ENCODE measurements at regions not wholly inside any gene's neighbourhood (a gene's known extent, or its start where the extent isn't known, plus 50 kb on each side); places are given as distances from the start of the nearest gene placed in this dataset.
"Not testable (repeated sequence)": the region's sequence is repeated elsewhere in the genome, so short reads cannot be mapped to it uniquely, and the experiment has no call there.

GRCh38 chr3:140870351-140870750 lies 71.3 kb upstream of the SLC25A36 start:
- DNase-seq (ENCODE audit: low spot score): no peak

- no peak for DNase-seq (ENCODE audit: low spot score)
These were observed 70.6 kb upstream of the SLC25A36 start for GRCh38 chr3:140871022-140871421.

- DNase-seq (ENCODE audit: low spot score): not testable (repeated sequence)
These were observed 69.5 kb upstream of the SLC25A36 start for GRCh38 chr3:140872165-140872564.

DNA sequence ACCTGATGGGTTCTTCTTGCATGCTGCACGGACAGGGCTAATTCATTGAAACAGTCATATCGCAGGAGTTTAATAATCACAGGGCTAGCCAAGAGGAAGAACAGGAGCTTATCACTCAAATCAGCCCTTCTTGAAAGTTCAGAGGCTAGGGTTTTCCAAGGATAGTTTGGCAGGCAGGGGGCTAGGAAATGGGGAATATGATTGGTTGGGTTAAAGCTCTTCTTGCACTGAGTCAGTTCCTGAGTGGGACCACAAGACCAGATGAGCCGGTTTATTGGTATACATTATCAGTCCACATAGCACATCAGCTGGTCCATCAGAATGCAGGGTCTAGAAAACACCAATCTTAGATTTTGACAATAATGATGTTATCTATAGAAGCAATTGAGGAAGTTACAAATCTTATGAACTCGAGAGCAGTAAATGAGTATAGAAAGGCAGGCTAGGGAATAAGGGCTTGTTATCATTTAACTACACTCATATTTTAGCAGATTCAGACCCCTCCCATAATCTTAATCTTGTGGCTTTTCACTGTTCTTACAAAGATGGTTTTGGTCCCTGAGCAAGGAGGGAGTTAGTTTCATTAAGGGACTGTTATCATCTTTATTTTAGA lies 58.1 kb upstream of the SLC25A36 start:
- no peak for DNase-seq (ENCODE audit: low spot score)

- not testable (repeated sequence) for DNase-seq (ENCODE audit: low spot score)
These were observed 55.9 kb upstream of the SLC25A36 start for GRCh38 chr3:140885697-140886096.
